ENCODE measurements at regions not wholly inside any gene's neighbourhood (a gene's known extent, or its start where the extent isn't known, plus 50 kb on each side); places are given as distances from the start of the nearest gene placed in this dataset.

- TF ChIP-seq CTCF (conservative IDR thresholded peaks at IDR 0.05), result no peak
- H3K27ac ChIP-seq, result no peak overlapping the region
Observed at GRCh38 chr18:68583685-68584084, 131.2 kb downstream of the TMX3 start.

DNA sequence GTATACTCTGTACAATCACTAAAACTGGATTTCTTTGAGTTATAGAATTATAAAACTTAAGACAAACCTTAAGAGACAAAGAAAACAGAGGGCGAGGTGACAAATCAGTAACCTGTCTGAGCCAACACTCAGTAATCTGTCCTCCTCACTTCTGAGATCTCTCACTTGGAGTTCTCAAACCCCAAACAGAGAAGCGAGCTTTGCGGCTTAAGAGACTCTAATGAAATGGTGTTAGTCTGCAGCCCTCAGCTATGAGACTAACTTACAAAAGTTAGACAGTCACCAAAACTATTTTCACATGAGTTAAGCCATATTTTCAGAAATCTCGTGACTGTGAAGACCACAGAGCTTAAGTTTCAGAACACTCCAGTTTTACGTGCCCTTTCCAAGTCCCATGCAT lies 140.6 kb downstream of the TMX3 start:
- H3K27ac ChIP-seq, result no peak overlapping the region
- TF ChIP-seq CTCF (conservative IDR thresholded peaks at IDR 0.05), result no peak

- no peak for TF ChIP-seq CTCF (conservative IDR thresholded peaks at IDR 0.05)
Observed at GRCh38 chr18:68569936-68570335, 145.0 kb downstream of the TMX3 start.

DNA sequence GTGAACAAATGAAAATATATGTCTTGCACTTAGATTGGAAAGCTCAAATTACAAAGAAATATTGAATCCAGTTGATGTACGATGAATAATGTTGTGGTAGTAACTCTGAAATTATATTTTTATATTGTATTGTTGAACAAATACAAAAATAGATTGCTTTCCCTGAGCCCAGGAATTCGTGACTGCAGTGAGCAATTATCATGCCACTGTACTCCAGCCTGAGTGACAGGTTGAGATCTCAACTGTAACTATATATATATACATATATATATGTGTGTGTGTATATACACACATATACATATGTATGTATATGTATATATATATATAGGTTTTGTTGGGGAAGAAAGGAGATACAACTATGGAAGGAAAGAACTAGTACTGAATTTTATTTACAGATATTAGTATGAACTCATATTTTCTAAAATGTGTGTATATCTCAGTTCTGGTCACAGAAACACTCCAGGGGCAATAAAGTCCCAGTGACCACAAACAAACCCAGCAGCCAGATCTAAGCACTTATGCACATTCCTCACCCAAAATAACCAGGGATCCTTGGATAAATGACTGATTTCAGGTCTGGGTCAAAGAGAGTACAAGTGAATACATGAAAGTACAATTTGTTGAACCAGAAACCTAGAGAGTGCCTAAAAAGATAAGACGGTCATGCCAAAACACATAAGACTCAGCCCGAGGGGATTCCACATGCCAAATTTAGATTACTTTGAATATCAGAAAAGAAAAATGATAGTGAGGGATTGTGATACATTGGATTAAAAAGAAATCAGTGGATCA lies 146.3 kb downstream of the TMX3 start:
- no peak overlapping the region for H3K27ac ChIP-seq
- TF ChIP-seq CTCF (conservative IDR thresholded peaks at IDR 0.05), result no peak

More at GRCh38 chr18:68569936-68570335, 145.0 kb downstream of the TMX3 start:
- no peak overlapping the region for H3K27ac ChIP-seq

DNA sequence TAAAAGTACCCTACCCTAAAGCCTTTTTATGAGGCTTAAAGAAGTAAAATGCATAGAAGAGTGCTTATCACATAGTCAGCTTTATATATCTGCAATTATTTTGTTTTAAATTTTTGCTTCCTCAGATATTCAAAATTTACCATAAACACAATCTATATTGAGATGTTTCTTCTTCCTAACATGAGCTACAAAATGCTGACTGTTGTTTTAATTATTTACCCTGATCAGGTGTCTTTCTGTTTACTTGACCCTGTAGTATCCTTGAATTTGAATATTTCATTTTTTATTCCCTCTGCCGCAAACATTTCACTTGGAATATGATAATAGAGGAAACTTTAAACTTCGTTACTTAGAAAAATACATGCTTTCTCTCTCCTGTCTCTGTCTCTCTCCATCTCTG lies 147.9 kb downstream of the TMX3 start:
- no peak for TF ChIP-seq CTCF (conservative IDR thresholded peaks at IDR 0.05)
- H3K27ac ChIP-seq, result no peak overlapping the region

- no peak overlapping the region for H3K27ac ChIP-seq
- no peak for TF ChIP-seq CTCF (conservative IDR thresholded peaks at IDR 0.05)
Observed at GRCh38 chr18:68564961-68565360, 149.9 kb downstream of the TMX3 start.

DNA sequence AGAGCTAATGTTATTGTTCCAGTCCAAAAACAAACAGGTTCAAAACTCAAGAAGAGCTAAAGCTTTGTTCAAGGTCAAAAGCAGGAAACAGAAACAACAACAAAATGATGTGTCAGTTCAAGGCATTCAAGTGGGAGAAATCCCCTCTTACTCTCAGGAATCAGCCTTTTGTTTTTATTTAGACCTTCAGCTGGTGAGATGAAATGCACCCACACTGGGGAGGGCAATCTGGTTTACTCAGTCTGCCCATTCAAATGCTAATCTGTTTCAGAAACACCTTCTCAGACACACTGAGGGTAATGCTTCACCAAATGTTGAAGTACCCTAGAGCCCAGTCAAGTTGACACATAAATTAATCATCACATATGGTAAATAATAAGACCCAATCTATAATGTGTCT lies 150.6 kb downstream of the TMX3 start:
- TF ChIP-seq CTCF (conservative IDR thresholded peaks at IDR 0.05), result no peak
- no peak overlapping the region for H3K27ac ChIP-seq
